H1 (cell line): ENCODE measurements at regions not wholly inside any gene's neighbourhood (a gene's known extent, or its start where the extent isn't known, plus 50 kb on each side); places are given as distances from the start of the nearest gene placed in this dataset.

Experiments used
- TBP ChIP-seq: IDR thresholded peaks from 2 replicates; pipeline ENCODE4 v1.6.1; 2011; ENCODE audit warnings: low read depth, low read length, improper control_type of control experiment
- TF ChIP-seq, protein P1 (sequence below), 3 experiments: IDR thresholded peaks; 1 replicate in 2 of 3; 2 replicates in 1 of 3; pipeline versions ENCODE4 v1.5.1 to v1.6.1; 2011; ENCODE audit warnings: low read length in 3 of 3, mild to moderate bottlenecking in 3 of 3, inconsistent platforms in 2 of 3, low read depth in 1 of 3, moderate library complexity in 1 of 3; ENCODE audit not compliant: insufficient read depth in 1 of 3; ENCODE audit errors: control extremely low read depth in 1 of 3

DNA sequence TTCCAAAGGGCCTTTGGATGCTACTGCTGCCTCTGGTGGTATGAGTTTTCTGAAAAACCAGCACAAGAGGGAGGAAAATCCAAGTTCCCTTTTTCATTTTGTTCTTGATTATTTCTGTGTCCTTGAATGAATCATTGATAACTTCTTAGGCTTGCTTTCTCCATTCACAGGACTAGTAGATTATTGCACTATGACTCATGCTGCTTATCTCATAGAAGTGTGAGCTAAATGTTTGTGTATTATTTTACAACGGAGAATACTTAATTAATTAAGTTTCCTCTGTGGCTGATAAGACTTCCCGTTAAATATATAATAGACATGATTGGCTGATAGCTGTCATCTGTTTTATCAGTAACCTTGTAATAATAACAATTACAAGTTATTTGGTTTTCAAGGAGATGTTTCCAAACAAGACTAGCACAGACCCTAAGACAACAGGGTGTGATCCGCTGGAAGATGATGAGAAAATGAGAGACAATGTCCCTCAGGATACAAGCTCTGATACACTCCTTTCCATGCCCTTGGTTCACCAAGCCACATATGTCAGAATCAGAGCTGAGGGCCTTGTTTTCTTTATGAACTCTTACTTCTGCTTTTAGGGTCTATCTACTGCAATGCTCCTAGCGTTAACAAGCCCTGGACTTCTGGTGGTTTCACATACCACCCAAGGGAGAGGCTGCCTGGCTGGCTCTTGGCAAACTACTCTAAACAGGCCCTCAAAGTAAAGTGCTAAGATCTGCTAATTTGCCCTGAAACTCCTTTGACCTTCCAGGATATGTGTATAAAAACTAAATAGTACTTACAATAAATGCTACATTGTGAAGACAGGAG is 1078.3 kb downstream of the TTLL7 start:
- TF ChIP-seq, protein P1, sequence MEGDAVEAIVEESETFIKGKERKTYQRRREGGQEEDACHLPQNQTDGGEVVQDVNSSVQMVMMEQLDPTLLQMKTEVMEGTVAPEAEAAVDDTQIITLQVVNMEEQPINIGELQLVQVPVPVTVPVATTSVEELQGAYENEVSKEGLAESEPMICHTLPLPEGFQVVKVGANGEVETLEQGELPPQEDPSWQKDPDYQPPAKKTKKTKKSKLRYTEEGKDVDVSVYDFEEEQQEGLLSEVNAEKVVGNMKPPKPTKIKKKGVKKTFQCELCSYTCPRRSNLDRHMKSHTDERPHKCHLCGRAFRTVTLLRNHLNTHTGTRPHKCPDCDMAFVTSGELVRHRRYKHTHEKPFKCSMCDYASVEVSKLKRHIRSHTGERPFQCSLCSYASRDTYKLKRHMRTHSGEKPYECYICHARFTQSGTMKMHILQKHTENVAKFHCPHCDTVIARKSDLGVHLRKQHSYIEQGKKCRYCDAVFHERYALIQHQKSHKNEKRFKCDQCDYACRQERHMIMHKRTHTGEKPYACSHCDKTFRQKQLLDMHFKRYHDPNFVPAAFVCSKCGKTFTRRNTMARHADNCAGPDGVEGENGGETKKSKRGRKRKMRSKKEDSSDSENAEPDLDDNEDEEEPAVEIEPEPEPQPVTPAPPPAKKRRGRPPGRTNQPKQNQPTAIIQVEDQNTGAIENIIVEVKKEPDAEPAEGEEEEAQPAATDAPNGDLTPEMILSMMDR (IDR thresholded peaks at IDR 0.05; ENCODE audit: control extremely low read depth in 1 of 3, insufficient read depth in 1 of 3, low read depth in 1 of 3, low read length in 3 of 3): no peak
- TF ChIP-seq TBP: no peak
